ENCODE measurements at regions not wholly inside any gene's neighbourhood (a gene's known extent, or its start where the extent isn't known, plus 50 kb on each side); places are given as distances from the start of the nearest gene placed in this dataset.

DNA sequence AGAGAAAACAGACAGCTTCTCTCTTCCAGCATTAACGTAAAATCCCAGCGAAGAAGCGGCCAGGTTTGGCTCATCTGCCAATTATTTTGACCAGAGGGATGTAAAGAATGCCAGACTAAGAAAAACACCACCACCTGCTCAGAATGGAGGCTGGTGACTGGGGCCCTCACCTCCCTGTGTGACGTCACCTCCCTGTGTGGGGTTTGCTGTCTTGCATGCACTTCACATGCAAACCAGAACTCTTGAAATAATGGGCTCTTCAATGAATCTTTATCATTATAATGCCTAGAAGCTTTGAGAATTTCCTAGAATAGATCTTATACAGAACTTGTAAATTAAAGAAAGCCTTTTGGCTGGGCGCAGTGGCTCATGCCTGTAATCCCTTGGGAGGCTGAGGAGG, 101.8 kb upstream of the WAC start:
- TF ChIP-seq ZNF8 (CRISPR knock-in tag; IDR thresholded peaks at IDR 0.05) (no peak), TCF4 (CRISPR knock-in tag; IDR thresholded peaks at IDR 0.05; ENCODE audit: borderline replicate concordance) (no peak), ESRRG (CRISPR knock-in tag; IDR thresholded peaks at IDR 0.05) (no peak), ZFP3 (CRISPR knock-in tag; IDR thresholded peaks at IDR 0.05) (no peak), SNAI2 (CRISPR knock-in tag; IDR thresholded peaks at IDR 0.05) (no peak), RARB (CRISPR knock-in tag; IDR thresholded peaks at IDR 0.05) (no peak), PPARA (CRISPR knock-in tag; IDR thresholded peaks at IDR 0.05; ENCODE audit: borderline replicate concordance) (no peak)
- TF ChIP-seq, protein P1, sequence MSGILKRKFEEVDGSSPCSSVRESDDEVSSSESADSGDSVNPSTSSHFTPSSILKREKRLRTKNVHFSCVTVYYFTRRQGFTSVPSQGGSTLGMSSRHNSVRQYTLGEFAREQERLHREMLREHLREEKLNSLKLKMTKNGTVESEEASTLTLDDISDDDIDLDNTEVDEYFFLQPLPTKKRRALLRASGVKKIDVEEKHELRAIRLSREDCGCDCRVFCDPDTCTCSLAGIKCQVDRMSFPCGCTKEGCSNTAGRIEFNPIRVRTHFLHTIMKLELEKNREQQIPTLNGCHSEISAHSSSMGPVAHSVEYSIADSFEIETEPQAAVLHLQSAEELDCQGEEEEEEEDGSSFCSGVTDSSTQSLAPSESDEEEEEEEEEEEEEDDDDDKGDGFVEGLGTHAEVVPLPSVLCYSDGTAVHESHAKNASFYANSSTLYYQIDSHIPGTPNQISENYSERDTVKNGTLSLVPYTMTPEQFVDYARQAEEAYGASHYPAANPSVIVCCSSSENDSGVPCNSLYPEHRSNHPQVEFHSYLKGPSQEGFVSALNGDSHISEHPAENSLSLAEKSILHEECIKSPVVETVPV (CRISPR knock-in tag; IDR thresholded peaks at IDR 0.05), result no peak
- TF ChIP-seq, protein P2, sequence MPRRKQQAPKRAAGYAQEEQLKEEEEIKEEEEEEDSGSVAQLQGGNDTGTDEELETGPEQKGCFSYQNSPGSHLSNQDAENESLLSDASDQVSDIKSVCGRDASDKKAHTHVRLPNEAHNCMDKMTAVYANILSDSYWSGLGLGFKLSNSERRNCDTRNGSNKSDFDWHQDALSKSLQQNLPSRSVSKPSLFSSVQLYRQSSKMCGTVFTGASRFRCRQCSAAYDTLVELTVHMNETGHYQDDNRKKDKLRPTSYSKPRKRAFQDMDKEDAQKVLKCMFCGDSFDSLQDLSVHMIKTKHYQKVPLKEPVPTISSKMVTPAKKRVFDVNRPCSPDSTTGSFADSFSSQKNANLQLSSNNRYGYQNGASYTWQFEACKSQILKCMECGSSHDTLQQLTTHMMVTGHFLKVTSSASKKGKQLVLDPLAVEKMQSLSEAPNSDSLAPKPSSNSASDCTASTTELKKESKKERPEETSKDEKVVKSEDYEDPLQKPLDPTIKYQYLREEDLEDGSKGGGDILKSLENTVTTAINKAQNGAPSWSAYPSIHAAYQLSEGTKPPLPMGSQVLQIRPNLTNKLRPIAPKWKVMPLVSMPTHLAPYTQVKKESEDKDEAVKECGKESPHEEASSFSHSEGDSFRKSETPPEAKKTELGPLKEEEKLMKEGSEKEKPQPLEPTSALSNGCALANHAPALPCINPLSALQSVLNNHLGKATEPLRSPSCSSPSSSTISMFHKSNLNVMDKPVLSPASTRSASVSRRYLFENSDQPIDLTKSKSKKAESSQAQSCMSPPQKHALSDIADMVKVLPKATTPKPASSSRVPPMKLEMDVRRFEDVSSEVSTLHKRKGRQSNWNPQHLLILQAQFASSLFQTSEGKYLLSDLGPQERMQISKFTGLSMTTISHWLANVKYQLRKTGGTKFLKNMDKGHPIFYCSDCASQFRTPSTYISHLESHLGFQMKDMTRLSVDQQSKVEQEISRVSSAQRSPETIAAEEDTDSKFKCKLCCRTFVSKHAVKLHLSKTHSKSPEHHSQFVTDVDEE (CRISPR knock-in tag; IDR thresholded peaks at IDR 0.05), result no peak
- TF ChIP-seq, protein P3, sequence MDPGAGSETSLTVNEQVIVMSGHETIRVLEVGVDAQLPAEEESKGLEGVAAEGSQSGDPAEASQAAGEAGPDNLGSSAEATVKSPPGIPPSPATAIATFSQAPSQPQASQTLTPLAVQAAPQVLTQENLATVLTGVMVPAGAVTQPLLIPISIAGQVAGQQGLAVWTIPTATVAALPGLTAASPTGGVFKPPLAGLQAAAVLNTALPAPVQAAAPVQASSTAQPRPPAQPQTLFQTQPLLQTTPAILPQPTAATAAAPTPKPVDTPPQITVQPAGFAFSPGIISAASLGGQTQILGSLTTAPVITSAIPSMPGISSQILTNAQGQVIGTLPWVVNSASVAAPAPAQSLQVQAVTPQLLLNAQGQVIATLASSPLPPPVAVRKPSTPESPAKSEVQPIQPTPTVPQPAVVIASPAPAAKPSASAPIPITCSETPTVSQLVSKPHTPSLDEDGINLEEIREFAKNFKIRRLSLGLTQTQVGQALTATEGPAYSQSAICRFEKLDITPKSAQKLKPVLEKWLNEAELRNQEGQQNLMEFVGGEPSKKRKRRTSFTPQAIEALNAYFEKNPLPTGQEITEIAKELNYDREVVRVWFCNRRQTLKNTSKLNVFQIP (CRISPR knock-in tag; IDR thresholded peaks at IDR 0.05; ENCODE audit: borderline replicate concordance, low read depth), result no peak
- TF ChIP-seq, protein P4, sequence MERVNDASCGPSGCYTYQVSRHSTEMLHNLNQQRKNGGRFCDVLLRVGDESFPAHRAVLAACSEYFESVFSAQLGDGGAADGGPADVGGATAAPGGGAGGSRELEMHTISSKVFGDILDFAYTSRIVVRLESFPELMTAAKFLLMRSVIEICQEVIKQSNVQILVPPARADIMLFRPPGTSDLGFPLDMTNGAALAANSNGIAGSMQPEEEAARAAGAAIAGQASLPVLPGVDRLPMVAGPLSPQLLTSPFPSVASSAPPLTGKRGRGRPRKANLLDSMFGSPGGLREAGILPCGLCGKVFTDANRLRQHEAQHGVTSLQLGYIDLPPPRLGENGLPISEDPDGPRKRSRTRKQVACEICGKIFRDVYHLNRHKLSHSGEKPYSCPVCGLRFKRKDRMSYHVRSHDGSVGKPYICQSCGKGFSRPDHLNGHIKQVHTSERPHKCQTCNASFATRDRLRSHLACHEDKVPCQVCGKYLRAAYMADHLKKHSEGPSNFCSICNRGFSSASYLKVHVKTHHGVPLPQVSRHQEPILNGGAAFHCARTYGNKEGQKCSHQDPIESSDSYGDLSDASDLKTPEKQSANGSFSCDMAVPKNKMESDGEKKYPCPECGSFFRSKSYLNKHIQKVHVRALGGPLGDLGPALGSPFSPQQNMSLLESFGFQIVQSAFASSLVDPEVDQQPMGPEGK (CRISPR knock-in tag; IDR thresholded peaks at IDR 0.05; ENCODE audit: borderline replicate concordance), result no peak
